ENCODE measurements at regions not wholly inside any gene's neighbourhood (a gene's known extent, or its start where the extent isn't known, plus 50 kb on each side); places are given as distances from the start of the nearest gene placed in this dataset.

- H3K4me3 ChIP-seq (ENCODE audit: low read depth, low read length) = no peak overlapping the region
- no peak for DNase-seq (ENCODE audit: low read depth)
- no peak for TF ChIP-seq CTCF (IDR thresholded peaks at IDR 0.05; ENCODE audit: insufficient read depth, low read depth, low read length)
Observed at GRCh38 chr12:58041441-58041840, 100.1 kb downstream of the ATP23 start.

GRCh38 chr12:58044966-58045365, 103.6 kb downstream of the ATP23 start:
- DNase-seq (ENCODE audit: low read depth) = no peak
- no peak for TF ChIP-seq CTCF (IDR thresholded peaks at IDR 0.05; ENCODE audit: insufficient read depth, low read depth, low read length)
- H3K4me3 ChIP-seq (ENCODE audit: low read depth, low read length) = no peak overlapping the region

GRCh38 chr12:58046271-58046670, 104.9 kb downstream of the ATP23 start:
- TF ChIP-seq CTCF (IDR thresholded peaks at IDR 0.05; ENCODE audit: insufficient read depth, low read depth, low read length) = no peak
- H3K4me3 ChIP-seq (ENCODE audit: low read depth, low read length) = no peak overlapping the region
- no peak for DNase-seq (ENCODE audit: low read depth)

GRCh38 chr12:58051378-58051777, 110.0 kb downstream of the ATP23 start:
- TF ChIP-seq CTCF (IDR thresholded peaks at IDR 0.05; ENCODE audit: insufficient read depth, low read depth, low read length) = no peak
- DNase-seq (ENCODE audit: low read depth) = no peak
- H3K4me3 ChIP-seq (ENCODE audit: low read depth, low read length) = no peak overlapping the region

GRCh38 chr12:58064666-58065065, 123.3 kb downstream of the ATP23 start:
- no peak for DNase-seq (ENCODE audit: low read depth)
- no peak overlapping the region for H3K4me3 ChIP-seq (ENCODE audit: low read depth, low read length)
- no peak for TF ChIP-seq CTCF (IDR thresholded peaks at IDR 0.05; ENCODE audit: insufficient read depth, low read depth, low read length)

GRCh38 chr12:58066296-58066695, 124.9 kb downstream of the ATP23 start:
- no peak overlapping the region for H3K4me3 ChIP-seq (ENCODE audit: low read depth, low read length)
- no peak for DNase-seq (ENCODE audit: low read depth)
- TF ChIP-seq CTCF (IDR thresholded peaks at IDR 0.05; ENCODE audit: insufficient read depth, low read depth, low read length) = no peak

- H3K4me3 ChIP-seq (ENCODE audit: low read depth, low read length) = no peak overlapping the region
- DNase-seq (ENCODE audit: low read depth) = peak; percentile 82
- TF ChIP-seq CTCF (IDR thresholded peaks at IDR 0.05; ENCODE audit: insufficient read depth, low read depth, low read length) = no peak
Observed at GRCh38 chr12:58067610-58068387, 126.4 kb downstream of the ATP23 start.

Data from fibroblast of villous mesenchyme (primary cell).